Kidney (tissue), 13 donors: ENCODE measurements at regions not wholly inside any gene's neighbourhood (a gene's known extent, or its start where the extent isn't known, plus 50 kb on each side); places are given as distances from the start of the nearest gene placed in this dataset.

Source experiments
- DNase-seq, 5 donors: peaks; one replicate each; pipeline ENCODE4 v3.0.0-alpha.2; 2013 to 2020
- FAIRE-seq: peaks from 2 replicates; lab custom pipeline; 2012; peaks lifted over from hg19 to GRCh38; lab: Jason Lieb, UNC
- H3K27ac ChIP-seq, 2 donors: one replicate each; pipeline ENCODE4 v1.7.0; 2013; ENCODE audit warnings: low read depth in 2 of 2, low read length in 2 of 2, inconsistent platforms in 1 of 2
- H3K27me3 ChIP-seq: one replicate; pipeline ENCODE4 v1.7.1; 2013; ENCODE audit warnings: low read length, inconsistent platforms; ENCODE audit not compliant: control insufficient read depth, insufficient read depth
- H3K36me3 ChIP-seq, 3 donors: one replicate each; pipeline versions ENCODE4 v1.7.0 to v1.7.1; 2013; ENCODE audit warnings: low read length in 3 of 3, control low read depth in 1 of 3, inconsistent platforms in 1 of 3; ENCODE audit not compliant: insufficient read depth in 3 of 3, control insufficient read depth in 2 of 3
- H3K4me1 ChIP-seq, 3 donors: one replicate each; pipeline versions ENCODE4 v1.7.0 to v1.7.1; 2013; ENCODE audit warnings: low read length in 3 of 3, inconsistent platforms in 1 of 3, low read depth in 1 of 3; ENCODE audit not compliant: control insufficient read depth in 2 of 3, insufficient read depth in 2 of 3
- H3K4me3 ChIP-seq, 3 donors: one replicate each; pipeline versions ENCODE4 v1.7.0 to v1.8.1; 2013; ENCODE audit warnings: low read length in 3 of 3, control low read depth in 1 of 3, inconsistent platforms in 1 of 3
- H3K9ac ChIP-seq, 3 donors: one replicate each; pipeline versions ENCODE4 v1.7.0 to v1.7.1; 2013; ENCODE audit warnings: low read length in 3 of 3, control low read depth in 1 of 3, inconsistent platforms in 1 of 3
- H3K9me3 ChIP-seq, 3 donors: one replicate each; pipeline versions ENCODE4 v1.7.0 to v1.7.1; 2013; ENCODE audit warnings: low read length in 3 of 3, control low read depth in 1 of 3, inconsistent platforms in 1 of 3; ENCODE audit not compliant: control insufficient read depth in 2 of 3, insufficient read depth in 1 of 3
- intact Hi-C: fragments of 100-400 bp; cut with DNase I; formaldehyde crosslinking; loops from one replicate; pipeline ENCODE4 v1.11.1; 2022
- TF ChIP-seq, protein P1 (sequence below): IDR thresholded peaks from 3 replicates; pipeline ENCODE4 v1.5.1; 2012; ENCODE audit warnings: mild to moderate bottlenecking, moderate library complexity, borderline replicate concordance; ENCODE audit not compliant: insufficient read depth; ENCODE audit errors: extremely low read depth
- donor health status: control.
- donor health status: control.
- donor health status: control.
- donor health status: control.
- donor health status: control.
- donor health status: DM: yes; HTN: yes; CAD: no.
- donor health status: Normal renal cell carcinoma (clear cell type).

DNA sequence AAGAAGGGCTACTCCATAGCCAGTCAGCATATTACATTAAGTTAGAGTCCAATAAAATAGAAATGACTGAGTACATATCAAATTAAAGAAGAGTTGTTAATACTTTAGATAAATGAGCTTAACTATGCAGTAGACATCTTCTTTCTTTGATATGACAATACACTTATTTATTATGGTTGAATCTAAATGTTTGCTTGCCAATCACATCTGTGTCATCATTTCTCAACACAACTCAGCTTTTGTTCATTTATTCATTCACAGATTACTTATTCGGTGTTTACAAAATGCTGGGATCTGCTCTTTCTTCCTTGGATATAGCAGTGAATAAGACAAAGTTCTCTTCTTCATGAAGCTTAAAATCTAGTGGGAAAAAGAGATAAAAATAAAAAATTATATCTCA lies 614.6 kb upstream of the ATP2B1 start:
- intact Hi-C loops: no loop called here
- DNase-seq (no peak), FAIRE-seq (no peak)
- Histone ChIP-seq H3K4me1 (no peaks in the 10 kb centered on the region), H3K36me3 (no peaks in the 10 kb centered on the region), H3K9ac (no peak overlapping the region), H3K27ac (no peak overlapping the region), H3K4me3 (no peak overlapping the region), H3K9me3 (no peaks in the 10 kb centered on the region), H3K27me3 (no peaks in the 10 kb centered on the region)
- TF ChIP-seq, protein P1, sequence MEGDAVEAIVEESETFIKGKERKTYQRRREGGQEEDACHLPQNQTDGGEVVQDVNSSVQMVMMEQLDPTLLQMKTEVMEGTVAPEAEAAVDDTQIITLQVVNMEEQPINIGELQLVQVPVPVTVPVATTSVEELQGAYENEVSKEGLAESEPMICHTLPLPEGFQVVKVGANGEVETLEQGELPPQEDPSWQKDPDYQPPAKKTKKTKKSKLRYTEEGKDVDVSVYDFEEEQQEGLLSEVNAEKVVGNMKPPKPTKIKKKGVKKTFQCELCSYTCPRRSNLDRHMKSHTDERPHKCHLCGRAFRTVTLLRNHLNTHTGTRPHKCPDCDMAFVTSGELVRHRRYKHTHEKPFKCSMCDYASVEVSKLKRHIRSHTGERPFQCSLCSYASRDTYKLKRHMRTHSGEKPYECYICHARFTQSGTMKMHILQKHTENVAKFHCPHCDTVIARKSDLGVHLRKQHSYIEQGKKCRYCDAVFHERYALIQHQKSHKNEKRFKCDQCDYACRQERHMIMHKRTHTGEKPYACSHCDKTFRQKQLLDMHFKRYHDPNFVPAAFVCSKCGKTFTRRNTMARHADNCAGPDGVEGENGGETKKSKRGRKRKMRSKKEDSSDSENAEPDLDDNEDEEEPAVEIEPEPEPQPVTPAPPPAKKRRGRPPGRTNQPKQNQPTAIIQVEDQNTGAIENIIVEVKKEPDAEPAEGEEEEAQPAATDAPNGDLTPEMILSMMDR: no peak

DNA sequence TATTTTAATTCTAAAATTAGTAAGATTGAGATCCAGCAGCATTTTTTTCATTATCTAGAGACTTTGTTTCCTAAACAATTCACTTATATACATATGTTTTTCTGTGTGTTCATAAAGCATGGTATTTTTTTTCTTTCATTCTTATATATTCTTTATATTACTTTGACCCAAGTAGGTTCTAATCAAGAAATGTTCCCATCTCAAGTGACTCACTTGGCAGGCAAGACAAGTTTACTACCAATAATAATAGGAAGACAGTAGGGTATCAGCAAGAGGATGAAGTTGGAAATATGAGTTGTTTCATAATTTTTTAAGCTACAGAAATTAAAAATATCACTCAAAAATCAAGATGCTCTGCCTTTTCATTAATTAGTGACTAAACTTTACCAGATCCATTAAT lies 613.4 kb upstream of the ATP2B1 start:
- no peak overlapping the region for H3K4me3 ChIP-seq
- no peaks in the 10 kb centered on the region for H3K27me3 ChIP-seq
- intact Hi-C loops: no loop called here
- no peak for DNase-seq
- no peak overlapping the region for H3K27ac ChIP-seq
- TF ChIP-seq, protein P1: no peak
- no peaks in the 10 kb centered on the region for H3K36me3 ChIP-seq
- H3K4me1 ChIP-seq: no peaks in the 10 kb centered on the region
- H3K9me3 ChIP-seq: no peaks in the 10 kb centered on the region
- FAIRE-seq: no peak
- H3K9ac ChIP-seq: no peak overlapping the region

DNA sequence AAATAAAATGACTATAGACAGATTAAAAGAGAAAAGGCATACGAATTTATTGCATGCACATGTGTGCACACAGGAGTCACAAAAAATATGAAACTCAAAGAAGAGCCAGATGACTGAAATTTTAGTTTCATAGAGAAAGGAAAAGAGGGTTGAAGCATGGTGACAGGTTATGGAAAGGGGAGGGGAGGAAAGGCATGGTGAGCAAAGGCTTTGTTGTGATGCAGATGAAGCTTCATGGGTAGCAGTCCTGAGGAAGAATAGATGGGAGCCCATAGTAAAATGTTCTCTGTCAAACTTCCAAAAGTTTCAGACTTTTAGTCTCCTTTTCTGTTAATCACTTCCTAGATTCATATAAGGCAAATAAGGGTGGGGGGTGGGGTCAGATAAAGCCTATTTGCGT lies 612.7 kb upstream of the ATP2B1 start:
- TF ChIP-seq, protein P1: no peak
- intact Hi-C loops: no loop called here
- no peak for FAIRE-seq

DNA sequence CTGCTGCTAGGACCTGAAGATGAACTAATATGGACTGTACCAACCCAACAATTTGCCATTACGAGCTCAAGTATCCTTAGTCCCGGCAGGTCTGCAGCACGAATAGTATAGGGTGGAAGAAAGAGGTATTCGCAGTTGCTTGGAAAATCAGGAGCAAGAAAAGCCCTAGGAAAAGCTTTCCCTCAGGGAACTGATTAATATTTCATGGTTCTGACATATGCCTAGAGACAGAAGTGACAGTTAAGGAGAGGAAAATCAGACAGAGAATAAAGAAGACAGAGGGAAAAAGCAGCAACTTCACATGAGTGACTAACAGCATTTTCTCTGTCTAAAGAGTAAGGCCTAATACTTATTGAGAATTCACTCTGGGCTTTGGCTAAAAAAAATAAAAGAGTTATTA lies 602.9 kb upstream of the ATP2B1 start:
- H3K27ac ChIP-seq: no peak overlapping the region
- no peak for FAIRE-seq
- H3K36me3 ChIP-seq: no peaks in the 10 kb centered on the region
- no peaks in the 10 kb centered on the region for H3K4me1 ChIP-seq
- no peaks in the 10 kb centered on the region for H3K9me3 ChIP-seq
- no peaks in the 10 kb centered on the region for H3K27me3 ChIP-seq
- intact Hi-C loops: no loop called here
- DNase-seq: no peak
- no peak overlapping the region for H3K4me3 ChIP-seq
- TF ChIP-seq, protein P1: no peak
- no peak overlapping the region for H3K9ac ChIP-seq

More for the DNA sequence above, 612.7 kb upstream of the ATP2B1 start:
- H3K27ac ChIP-seq: no peak overlapping the region
- H3K9me3 ChIP-seq: no peaks in the 10 kb centered on the region
- no peak for DNase-seq
- H3K4me3 ChIP-seq: no peak overlapping the region
- no peaks in the 10 kb centered on the region for H3K36me3 ChIP-seq
- no peaks in the 10 kb centered on the region for H3K4me1 ChIP-seq
- H3K27me3 ChIP-seq: no peaks in the 10 kb centered on the region
- H3K9ac ChIP-seq: no peak overlapping the region
